H1 (cell line): ENCODE measurements at regions not wholly inside any gene's neighbourhood (a gene's known extent, or its start where the extent isn't known, plus 50 kb on each side); places are given as distances from the start of the nearest gene placed in this dataset.

Experiments used
- CTCF ChIA-PET: fragments of 300-600 bp; sonication (Branson Sonifier 250); formaldehyde crosslinking; loops from one replicate; lab custom pipeline; 2021; ENCODE audit not compliant: partially characterized antibody; lab: Charles Lee
- POLR2A ChIA-PET: fragments of 300-600 bp; sonication (Branson Sonifier 250); formaldehyde crosslinking; loops from one replicate; lab custom pipeline; 2021; ENCODE audit warnings: inconsistent platforms; ENCODE audit not compliant: partially characterized antibody; lab: Charles Lee
- DNase-seq, 2 experiments: peaks; one replicate each; pipeline versions ENCODE4 v3.0.0 to v3.0.0-alpha.2; 2010 to 2022; ENCODE audit warnings: low spot score in 2 of 2, low read depth in 1 of 2, mixed read lengths in 1 of 2
- FAIRE-seq: peaks from 2 replicates; lab custom pipeline; 2011; peaks lifted over from hg19 to GRCh38; lab: Jason Lieb, UNC
- H2AFZ ChIP-seq: 2 replicates; pipeline ENCODE4 v1.8.1; 2012; ENCODE audit warnings: low read length, inconsistent platforms
- H2AK5ac ChIP-seq: 2 replicates; pipeline ENCODE4 v1.6.1; 2013; ENCODE audit warnings: low read depth, low read length
- H2BK120ac ChIP-seq: replicated peaks from 2 replicates; pipeline ENCODE3; 2013; ENCODE audit warnings: low read depth, low read length, inconsistent platforms
- H2BK12ac ChIP-seq: 2 replicates; pipeline ENCODE4 v1.6.1; 2013; ENCODE audit warnings: low read depth, low read length
- H2BK15ac ChIP-seq: 2 replicates; pipeline ENCODE4 v1.6.1; 2013; ENCODE audit warnings: low read length
- H2BK20ac ChIP-seq: 2 replicates; pipeline ENCODE4 v1.6.1; 2013; ENCODE audit warnings: low read length
- H2BK5ac ChIP-seq: 2 replicates; pipeline ENCODE4 v1.6.1; 2013; ENCODE audit warnings: low read depth, low read length
- H3K14ac ChIP-seq: 2 replicates; pipeline ENCODE4 v1.6.1; 2013; ENCODE audit warnings: inconsistent platforms; ENCODE audit not compliant: insufficient read length
- H3K18ac ChIP-seq: 2 replicates; pipeline ENCODE4 v1.6.1; 2013; ENCODE audit warnings: low read length; ENCODE audit errors: extremely low read depth
- H3K23ac ChIP-seq: 2 replicates; pipeline ENCODE4 v1.6.1; 2013; ENCODE audit warnings: inconsistent platforms; ENCODE audit not compliant: insufficient read length
- H3K23me2 ChIP-seq: 2 replicates; pipeline ENCODE4 v1.6.1; 2013; ENCODE audit warnings: low read depth, low read length
- H3K27ac ChIP-seq: 2 replicates; pipeline ENCODE4 v1.6.1; 2011; ENCODE audit warnings: low read depth, low read length, inconsistent platforms
- H3K27me3 ChIP-seq, 4 experiments: replicated peaks in 1 of 4; 1 replicate in 1 of 4; 2 replicates in 3 of 4; pipeline versions ENCODE4 v1.6.1 to v1.8.1; 2011 to 2013; ENCODE audit warnings: low read length in 3 of 4, mild to moderate bottlenecking in 3 of 4, inconsistent platforms in 2 of 4, mixed read lengths in 2 of 4, moderate library complexity in 1 of 4; ENCODE audit not compliant: control insufficient read depth in 3 of 4, insufficient read depth in 3 of 4; ENCODE audit errors: extremely low read depth in 1 of 4
- H3K36me3 ChIP-seq, 4 experiments: 2 replicates each; pipeline versions ENCODE4 v1.6.1 to v1.8.1; 2011 to 2013; ENCODE audit warnings: mild to moderate bottlenecking in 4 of 4, low read length in 3 of 4, moderate library complexity in 2 of 4, control low read depth in 1 of 4, inconsistent platforms in 1 of 4; ENCODE audit not compliant: insufficient read depth in 4 of 4, control insufficient read depth in 2 of 4
- H3K4ac ChIP-seq: replicated peaks from 2 replicates; pipeline ENCODE3; 2013; ENCODE audit warnings: low read length, low read depth, mixed read lengths, inconsistent platforms; ENCODE audit not compliant: insufficient read length
- H3K4me1 ChIP-seq, 4 experiments: replicated peaks in 1 of 4; 1 replicate in 1 of 4; 2 replicates in 3 of 4; pipeline versions ENCODE4 v1.6.1 to v1.8.1; 2011 to 2013; ENCODE audit warnings: low read length in 3 of 4, inconsistent platforms in 2 of 4, mixed read lengths in 1 of 4; ENCODE audit not compliant: insufficient read depth in 4 of 4, control insufficient read depth in 3 of 4
- H3K4me2 ChIP-seq, 2 experiments: 2 replicates each; pipeline versions ENCODE4 v1.6.1 to v1.8.1; 2011 to 2013; ENCODE audit warnings: low read depth in 2 of 2, low read length in 2 of 2, control low read depth in 1 of 2, inconsistent platforms in 1 of 2, mild to moderate bottlenecking in 1 of 2; ENCODE audit not compliant: insufficient read depth in 1 of 2
- H3K4me3 ChIP-seq, 4 experiments: fragments of 200-600, 300-600 bp in 1 of 4; sonication (generic), shearing (Covaris generic), sonication (Bioruptor Twin) in 1 of 4; 2 replicates each; pipeline versions ENCODE4 v1.5.1 to v1.8.1; 2011 to 2016; ENCODE audit warnings: low read length in 4 of 4, low read depth in 3 of 4, control low read depth in 2 of 4, inconsistent platforms in 2 of 4, mild to moderate bottlenecking in 2 of 4, mixed read lengths in 1 of 4, moderate library complexity in 1 of 4; ENCODE audit not compliant: insufficient read depth in 2 of 4; ENCODE audit errors: extremely low read depth in 1 of 4
- H3K56ac ChIP-seq: replicated peaks from 2 replicates; pipeline ENCODE3; 2013; ENCODE audit warnings: low read depth, mild to moderate bottlenecking, mixed read lengths, low read length, inconsistent platforms; ENCODE audit not compliant: insufficient read length
- H3K79me1 ChIP-seq: 2 replicates; pipeline ENCODE4 v1.6.1; 2013; ENCODE audit warnings: low read depth, low read length, control low read depth
- H3K79me2 ChIP-seq, 2 experiments: 2 replicates each; pipeline versions ENCODE4 v1.6.1 to v1.8.1; 2012 to 2013; ENCODE audit warnings: low read length in 2 of 2, mild to moderate bottlenecking in 2 of 2, inconsistent platforms in 1 of 2; ENCODE audit not compliant: insufficient read depth in 2 of 2, control insufficient read depth in 1 of 2
- H3K9ac ChIP-seq, 4 experiments: replicated peaks in 1 of 4; 1 replicate in 1 of 4; 2 replicates in 3 of 4; pipeline versions ENCODE4 v1.6.1 to v1.8.1; 2011 to 2013; ENCODE audit warnings: low read depth in 3 of 4, low read length in 3 of 4, control low read depth in 2 of 4, mild to moderate bottlenecking in 2 of 4, moderate library complexity in 2 of 4, inconsistent platforms in 1 of 4; ENCODE audit errors: extremely low read depth in 1 of 4
- H3K9me3 ChIP-seq, 2 experiments: 2 replicates each; pipeline versions ENCODE4 v1.6.1 to v1.8.1; 2012 to 2013; ENCODE audit warnings: mild to moderate bottlenecking in 2 of 2, moderate library complexity in 2 of 2, control low read depth in 1 of 2, inconsistent platforms in 1 of 2, low read depth in 1 of 2, low read length in 1 of 2, mixed read lengths in 1 of 2; ENCODE audit not compliant: insufficient read depth in 2 of 2
- H4K20me1 ChIP-seq, 2 experiments: replicated peaks in 1 of 2; 2 replicates each; pipeline versions ENCODE3 to v1.8.1; 2011 to 2013; ENCODE audit warnings: inconsistent platforms in 2 of 2, low read length in 2 of 2, mild to moderate bottlenecking in 1 of 2; ENCODE audit not compliant: insufficient read depth in 2 of 2, control insufficient read depth in 1 of 2
- H4K5ac ChIP-seq: 2 replicates; pipeline ENCODE4 v1.6.1; 2013; ENCODE audit warnings: low read length, low read depth, mixed read lengths, inconsistent platforms; ENCODE audit not compliant: insufficient read length
- H4K8ac ChIP-seq: 2 replicates; pipeline ENCODE4 v1.8.0; 2013; ENCODE audit warnings: mild to moderate bottlenecking, moderate library complexity, low read length, inconsistent platforms; ENCODE audit not compliant: insufficient read depth; ENCODE audit errors: extremely low read depth
- H4K91ac ChIP-seq: replicated peaks from 2 replicates; pipeline ENCODE3; 2013; ENCODE audit warnings: low read length, mixed read lengths, inconsistent platforms; ENCODE audit not compliant: insufficient read length
- ATF2 ChIP-seq: IDR thresholded peaks from 2 replicates; pipeline ENCODE4 v1.6.1; 2012; ENCODE audit warnings: low read length, inconsistent platforms
- ATF3 ChIP-seq: IDR thresholded peaks from 2 replicates; pipeline ENCODE4 v1.6.1; 2011; ENCODE audit warnings: low read depth, mild to moderate bottlenecking, low read length; ENCODE audit not compliant: insufficient read depth
- CBX5 ChIP-seq: fragments of 300-800, 300-1000 bp; sonication (generic); IDR thresholded peaks from 2 replicates; pipeline ENCODE4 v1.7.1; 2016; ENCODE audit warnings: antibody characterized with exemption, low read length, low read depth
- CBX8 ChIP-seq: fragments of 300-800, 300-1000 bp; sonication (generic); IDR thresholded peaks from 2 replicates; pipeline ENCODE4 v1.7.1; 2016; ENCODE audit warnings: low read depth, low read length, borderline replicate concordance
- CHD1 ChIP-seq: IDR thresholded peaks from 2 replicates; pipeline ENCODE4 v1.6.1; 2012; ENCODE audit warnings: low read depth, low read length, improper control_type of control experiment
- KDM4A ChIP-seq: IDR thresholded peaks from one replicate; pipeline ENCODE4 v1.7.1; 2012; ENCODE audit warnings: low read depth, mild to moderate bottlenecking, moderate library complexity, low read length, inconsistent platforms; ENCODE audit not compliant: severe bottlenecking
- RFX5 ChIP-seq: IDR thresholded peaks from 2 replicates; pipeline ENCODE4 v1.6.1; 2011; ENCODE audit warnings: low read depth, low read length, improper control_type of control experiment, borderline replicate concordance
- SIN3A ChIP-seq, 2 experiments: IDR thresholded peaks in 1 of 2; conservative IDR thresholded peaks in 1 of 2; 2 replicates each; pipeline ENCODE4 v1.6.1; 2011 to 2012; ENCODE audit warnings: low read length in 2 of 2, improper control_type of control experiment in 1 of 2, low read depth in 1 of 2, mild to moderate bottlenecking in 1 of 2
- SUZ12 ChIP-seq: fragments of 200-600 bp; sonication (generic); IDR thresholded peaks from 2 replicates; pipeline ENCODE4 v1.6.1; 2012; ENCODE audit warnings: mild to moderate bottlenecking, inconsistent platforms, low read length, moderate library complexity, mixed read lengths
- ZNF274 ChIP-seq: IDR thresholded peaks from 2 replicates; pipeline ENCODE4 v1.7.0; 2012; ENCODE audit warnings: low read length, borderline replicate concordance; ENCODE audit errors: extremely low read depth
- WGBS, 2 experiments: shearing (Covaris generic) in 1 of 2; methylation state at CpG; one replicate each; pipeline versions ENCODE4 v1.1.6 to v1.1.7; 2013 to 2015; ENCODE audit warnings: low lambda C conversion rate in 2 of 2, mixed read lengths in 2 of 2, inconsistent platforms in 1 of 2, low coverage in 1 of 2, missing lambda C conversion rate in 1 of 2; ENCODE audit not compliant: insufficient replicate concordance in 2 of 2, insufficient coverage in 1 of 2, insufficient read length in 1 of 2; ENCODE audit errors: extremely low coverage in 1 of 2, missing lambda C conversion rate in 1 of 2; 5-methylcytosine and 5-hydroxymethylcytosine counted together

- H2AK5ac ChIP-seq, result no peak overlapping the region
- H3K23ac ChIP-seq, result no peak overlapping the region
- H3K36me3 ChIP-seq, result no peaks in the 10 kb centered on the region
- H4K20me1 ChIP-seq, result no peaks in the 10 kb centered on the region
- no peak overlapping the region for H4K91ac ChIP-seq
- H4K5ac ChIP-seq, result no peak overlapping the region
- 89% methylated on average over 8 of the region's 8 CpGs; no CpG with 5 or more reads in 1 of the 2 experiments for WGBS, 2 experiments
- POLR2A ChIA-PET, result no interaction called here
- no peak overlapping the region for H3K4ac ChIP-seq
- H3K23me2 ChIP-seq, result no peaks in the 10 kb centered on the region
- no peak overlapping the region for H2BK20ac ChIP-seq
- H3K18ac ChIP-seq, result no peak overlapping the region
- H3K27ac ChIP-seq, result no peak overlapping the region
- H2BK12ac ChIP-seq, result no peak overlapping the region
- no peak overlapping the region for H2BK15ac ChIP-seq
- no peak overlapping the region for H4K8ac ChIP-seq
- H2BK5ac ChIP-seq, result no peak overlapping the region
- no peaks in the 10 kb centered on the region for H3K9me3 ChIP-seq
- no peak overlapping the region for H2AFZ ChIP-seq
- no peak overlapping the region for H3K14ac ChIP-seq
- no peak for DNase-seq
- no peaks in the 10 kb centered on the region for H3K79me1 ChIP-seq
- no peak overlapping the region for H3K56ac ChIP-seq
- no peaks in the 10 kb centered on the region for H3K27me3 ChIP-seq
- H3K79me2 ChIP-seq, result no peaks in the 10 kb centered on the region
- no peak overlapping the region for H2BK120ac ChIP-seq
- no peaks in the 10 kb centered on the region for H3K4me1 ChIP-seq
- no peak overlapping the region for H3K4me3 ChIP-seq
- no peak for FAIRE-seq
- CTCF ChIA-PET, result interaction anchor here (0.7 to 1.5 kb wide), 2 partner anchors 13 to 28 kb away, joined by 3 to 5 read pairs; no protein-coding TSS in a partner anchor
- no peak overlapping the region for H3K9ac ChIP-seq
- H3K4me2 ChIP-seq, result no peak overlapping the region
- no peak for TF ChIP-seq SUZ12
- TF ChIP-seq RFX5, result no peak
- TF ChIP-seq SIN3A (conservative IDR thresholded peaks at IDR 0.05 in 1 of 2, IDR thresholded peaks at IDR 0.05 in 1 of 2; ENCODE audit: low read depth in 1 of 2, low read length in 2 of 2), result no peak
- no peak for TF ChIP-seq CBX5
- no peak for TF ChIP-seq KDM4A
- TF ChIP-seq CBX8, result no peak
- no peak for TF ChIP-seq ZNF274
- no peak for TF ChIP-seq CHD1
- no peak for TF ChIP-seq ATF3
- no peak for TF ChIP-seq ATF2
These were observed 115.8 kb downstream of the RPLP1 start for GRCh38 chr15:69568173-69569009.
